RKO (cell line): ENCODE measurements at regions not wholly inside any gene's neighbourhood (a gene's known extent, or its start where the extent isn't known, plus 50 kb on each side); places are given as distances from the start of the nearest gene placed in this dataset.

ENCODE experiments used
- DNase-seq: peaks from one replicate; pipeline ENCODE4 v3.0.0-alpha.2; 2016; ENCODE audit warnings: low spot score

DNA sequence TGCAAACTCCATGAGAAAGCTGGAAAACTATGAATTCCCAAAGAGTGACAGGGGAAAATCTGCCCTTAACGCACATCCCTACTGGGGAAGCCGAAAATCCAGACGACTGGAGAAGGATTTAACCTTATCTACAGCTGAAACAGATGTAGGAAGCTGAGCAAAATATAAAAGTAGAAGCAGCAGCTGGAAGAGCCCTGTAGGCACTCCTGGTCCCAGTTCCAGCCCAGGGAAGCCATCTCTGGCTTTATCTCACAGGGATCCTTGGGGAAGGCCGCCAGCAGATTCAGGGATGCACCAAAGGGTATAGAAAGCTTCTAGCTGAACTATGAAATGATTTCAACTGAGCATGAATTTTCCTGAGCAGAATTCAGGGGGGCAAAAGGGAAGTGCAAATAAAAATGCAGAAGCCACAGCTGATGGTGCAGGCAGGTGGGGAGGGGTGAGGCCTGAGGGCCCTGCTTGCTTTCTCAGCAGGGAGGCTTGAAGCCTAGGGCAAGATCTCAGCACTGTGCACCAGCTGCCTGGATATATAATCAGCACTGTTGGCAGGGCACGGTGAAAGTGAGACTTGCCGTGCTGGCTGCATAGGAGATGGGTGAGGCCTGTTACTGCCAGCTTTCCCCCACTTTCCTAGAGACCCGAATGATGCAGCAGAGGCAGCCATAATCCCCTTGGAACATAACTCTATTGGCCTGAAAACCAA, 2019.5 kb upstream of the NUDT12 start:
- no peak for DNase-seq

GRCh38 chr5:105573575-105573974, 2011.0 kb upstream of the NUDT12 start:
- no peak for DNase-seq

DNA sequence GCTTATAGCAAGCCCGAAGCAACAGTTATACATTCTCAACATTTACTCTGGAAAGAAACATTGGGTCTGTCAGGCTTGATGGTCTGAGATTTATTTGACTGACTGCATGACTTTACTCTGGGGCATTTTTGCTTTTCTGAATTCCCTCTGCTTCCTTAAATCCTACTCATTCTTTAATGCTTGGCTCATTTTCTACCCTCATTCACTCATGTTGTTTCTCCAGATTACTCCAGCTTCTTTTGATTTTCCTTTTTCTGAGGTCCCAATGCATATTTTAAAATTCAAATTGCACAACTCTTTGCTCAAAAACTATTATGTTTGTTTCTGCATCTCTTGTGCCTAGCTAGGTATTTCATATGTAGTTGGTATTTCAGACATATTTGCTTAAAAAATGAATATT, 2002.9 kb upstream of the NUDT12 start:
- no peak for DNase-seq

- no peak for DNase-seq
Measured at GRCh38 chr5:105563842-105564241, 2001.3 kb upstream of the NUDT12 start.

- DNase-seq: no peak
Measured at GRCh38 chr5:105554568-105555169, 1992.1 kb upstream of the NUDT12 start.

GRCh38 chr5:105544300-105544699, 1981.7 kb upstream of the NUDT12 start:
- no peak for DNase-seq

- no peak for DNase-seq
Measured at GRCh38 chr5:105536675-105537074, 1974.1 kb upstream of the NUDT12 start.

- no peak for DNase-seq
Measured at GRCh38 chr5:105530716-105531261, 1968.2 kb upstream of the NUDT12 start.

GRCh38 chr5:105529851-105530250, 1967.3 kb upstream of the NUDT12 start:
- DNase-seq: no peak

DNA sequence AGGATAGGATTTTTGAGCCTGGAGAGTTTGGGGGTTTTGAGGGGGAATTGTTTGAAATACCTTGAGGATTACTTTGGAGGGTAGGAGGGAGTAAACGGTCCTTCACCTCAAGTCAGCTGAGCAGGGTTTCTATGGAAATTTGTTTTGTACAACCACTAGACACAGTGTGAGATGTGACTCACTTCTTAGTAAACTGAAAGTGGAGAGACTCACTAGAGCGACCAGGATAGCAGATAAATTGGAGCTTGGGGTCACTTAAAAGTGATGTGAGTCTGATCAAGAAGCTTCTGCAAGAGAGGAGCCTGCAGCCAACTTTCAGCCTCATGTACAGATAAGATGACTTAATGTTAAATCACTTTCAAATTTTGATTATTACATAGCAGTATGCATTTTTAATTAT, 1945.9 kb upstream of the NUDT12 start:
- peak; percentile 76 for DNase-seq

DNA sequence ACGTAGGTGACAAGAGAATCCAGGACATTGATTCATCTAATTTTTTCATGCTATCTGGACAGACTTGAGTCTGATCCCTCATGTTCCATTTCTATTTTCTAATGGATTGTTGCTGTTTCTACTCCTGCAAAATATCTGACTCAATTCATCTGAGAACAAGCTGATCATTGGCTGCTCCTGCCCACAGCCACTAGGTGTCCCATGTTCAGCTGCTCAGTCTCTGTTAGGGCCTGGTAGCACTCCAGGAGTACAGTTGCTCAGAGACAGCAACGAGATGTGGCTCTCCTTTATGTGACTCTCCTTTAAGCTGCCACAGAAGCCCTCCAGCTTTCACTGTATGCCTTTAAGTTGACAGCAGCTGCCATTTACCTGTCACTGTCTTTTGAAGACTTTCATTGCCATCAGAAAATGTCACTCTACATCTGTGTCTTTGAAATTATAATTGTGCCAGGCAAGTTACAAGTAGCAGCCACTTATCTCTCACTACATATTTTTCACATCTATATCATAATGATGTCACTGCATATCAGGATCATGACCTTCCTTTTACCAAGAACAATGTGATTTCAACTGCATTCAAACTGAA, 1944.2 kb upstream of the NUDT12 start:
- peak; percentile 28 for DNase-seq

DNA sequence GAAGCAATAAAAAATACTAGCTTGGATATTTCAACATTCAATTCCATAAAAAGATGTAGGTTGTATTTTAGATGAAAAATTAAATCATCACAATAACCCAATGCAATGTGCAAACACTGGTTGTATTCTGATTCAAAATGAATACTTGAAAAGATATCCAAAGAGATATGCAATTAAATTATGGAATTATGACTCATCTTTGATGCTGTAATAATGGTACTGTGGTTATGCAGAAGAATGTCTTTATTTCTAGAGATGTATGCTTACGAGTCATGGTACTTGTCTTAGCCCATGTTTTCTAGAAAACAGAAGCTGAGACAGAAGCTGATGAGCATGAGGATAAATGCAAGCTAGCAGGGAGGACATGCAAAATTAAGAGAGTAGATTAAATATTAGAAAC, 1941.4 kb upstream of the NUDT12 start:
- peak; percentile 38 for DNase-seq

DNA sequence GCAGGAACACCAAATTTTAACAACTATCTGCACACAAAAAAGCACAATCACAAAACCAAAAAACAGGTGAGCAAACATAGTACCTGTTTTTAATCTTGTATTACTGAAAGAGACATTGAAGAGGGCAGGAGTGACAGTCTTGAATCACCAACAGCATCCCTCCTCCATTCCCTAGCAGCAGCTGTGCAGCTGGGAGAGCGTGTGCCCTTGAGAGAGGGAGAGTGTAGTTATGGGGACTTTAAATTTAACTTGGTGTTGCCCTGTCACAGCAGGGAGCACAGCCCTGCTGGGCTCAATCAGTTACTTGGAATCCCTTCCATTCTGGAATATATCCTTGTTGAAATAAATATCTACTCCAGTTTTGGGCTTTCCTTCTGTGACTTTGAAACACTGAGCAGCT, 1938.7 kb upstream of the NUDT12 start:
- DNase-seq: no peak

- no peak for DNase-seq
Measured at GRCh38 chr5:105475401-105475800, 1912.8 kb upstream of the NUDT12 start.

- no peak for DNase-seq
Measured at GRCh38 chr5:105462377-105462776, 1899.8 kb upstream of the NUDT12 start.

GRCh38 chr5:105460721-105461120, 1898.1 kb upstream of the NUDT12 start:
- no peak for DNase-seq

GRCh38 chr5:105453216-105453807, 1890.7 kb upstream of the NUDT12 start:
- no peak for DNase-seq

GRCh38 chr5:105448271-105448670, 1885.7 kb upstream of the NUDT12 start:
- DNase-seq: no peak

DNA sequence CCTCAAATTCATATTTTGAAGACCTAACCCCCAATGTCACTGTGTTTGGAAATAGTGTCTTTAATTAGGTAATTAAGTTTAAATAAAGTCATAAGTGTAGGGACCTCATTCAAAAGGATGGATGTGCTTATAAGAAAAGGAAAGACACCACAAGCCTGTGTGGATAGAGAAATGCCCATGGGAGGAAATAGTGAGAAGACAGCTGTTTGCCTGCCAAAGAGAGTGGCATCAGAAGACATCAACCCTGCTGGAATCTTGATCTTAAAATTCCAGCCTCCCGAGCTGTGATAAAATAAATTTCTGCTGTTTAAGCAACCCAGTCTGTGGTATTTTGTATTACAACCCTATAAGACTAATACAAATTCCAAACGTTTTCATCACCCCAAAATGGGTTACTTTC, 1867.9 kb upstream of the NUDT12 start:
- no peak for DNase-seq

DNA sequence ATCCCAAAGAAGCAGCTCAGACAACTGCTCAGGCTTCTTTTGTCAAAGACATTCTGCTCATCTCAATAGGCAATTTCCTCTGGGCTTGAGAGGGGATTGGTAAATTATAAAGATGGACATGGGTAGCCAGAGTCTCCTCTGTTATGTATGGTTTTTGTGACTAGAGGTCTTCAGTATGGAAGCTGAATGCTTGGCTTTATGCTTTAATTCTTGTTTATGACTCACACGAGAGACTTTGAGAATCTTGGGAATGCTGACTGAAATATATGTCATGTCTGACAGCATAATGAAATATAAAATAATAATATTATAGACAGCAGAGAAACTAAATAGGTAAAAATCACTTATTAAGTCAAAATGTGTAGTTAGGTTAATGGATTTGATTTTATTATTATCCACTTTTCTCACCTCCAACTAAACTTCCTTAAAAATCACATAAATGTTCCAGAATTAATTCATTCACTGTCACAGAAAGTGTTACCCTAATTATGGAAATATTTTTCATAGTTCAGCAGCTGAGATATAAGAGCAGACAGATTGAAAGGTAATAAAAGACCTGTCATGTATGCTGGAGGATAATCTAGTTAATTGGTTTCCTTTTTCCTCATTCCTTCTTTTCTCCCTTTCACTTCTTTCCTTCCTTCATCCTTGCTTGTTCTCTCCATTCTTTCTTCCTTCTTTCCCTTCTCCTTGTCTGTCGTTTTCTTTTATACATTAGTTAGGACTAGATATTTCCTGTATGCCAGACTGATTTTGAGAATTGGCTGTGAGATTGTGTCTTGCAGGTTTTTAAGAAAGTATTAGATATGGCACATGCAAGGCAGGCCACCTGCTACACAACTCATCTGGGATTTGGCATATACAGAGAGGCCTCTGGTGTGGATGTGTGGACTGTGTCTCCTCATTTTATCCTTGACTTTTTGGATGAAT, 1866.1 kb upstream of the NUDT12 start:
- no peak for DNase-seq

DNA sequence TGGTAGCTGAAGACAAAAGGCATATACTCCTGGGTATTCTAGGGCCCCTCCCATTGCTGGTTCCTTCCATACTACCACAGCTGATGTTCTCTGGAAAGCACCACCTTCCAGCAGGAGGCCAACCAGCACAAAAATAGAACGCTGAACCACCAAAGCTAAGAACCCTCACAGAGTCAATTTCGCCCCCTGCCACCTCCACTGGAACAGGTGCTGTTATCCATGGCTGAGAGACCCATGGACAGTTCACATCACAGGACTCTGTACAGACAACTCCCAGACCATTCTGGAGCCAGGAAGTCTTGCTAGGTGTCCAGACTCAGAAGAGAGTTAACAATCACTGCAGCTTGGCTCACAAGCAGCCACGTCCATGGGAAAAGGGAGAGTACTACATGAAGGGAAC, 1851.5 kb upstream of the NUDT12 start:
- DNase-seq: no peak
